ENCODE measurements at regions not wholly inside any gene's neighbourhood (a gene's known extent, or its start where the extent isn't known, plus 50 kb on each side); places are given as distances from the start of the nearest gene placed in this dataset.

DNA sequence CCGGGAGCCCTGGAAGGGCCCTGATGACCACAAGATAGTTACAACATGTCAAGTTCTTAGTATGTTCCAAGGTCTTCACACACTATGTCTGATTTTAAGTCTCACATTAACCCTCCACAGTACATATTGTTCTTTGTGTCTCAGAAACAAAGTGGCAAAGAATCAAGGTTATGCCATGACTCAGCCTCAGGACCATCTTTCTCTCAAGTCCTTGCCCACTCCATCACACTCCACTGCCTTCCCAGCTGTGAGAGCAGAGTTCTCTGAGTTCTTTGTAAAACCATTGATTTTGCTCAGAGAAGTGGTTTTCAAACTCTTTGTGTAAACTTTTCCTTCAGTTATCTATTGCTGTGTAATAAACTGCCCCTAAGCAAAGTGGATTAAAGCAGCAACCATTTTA lies 67.9 kb upstream of the C3orf80 start:
- TF ChIP-seq, protein P1, sequence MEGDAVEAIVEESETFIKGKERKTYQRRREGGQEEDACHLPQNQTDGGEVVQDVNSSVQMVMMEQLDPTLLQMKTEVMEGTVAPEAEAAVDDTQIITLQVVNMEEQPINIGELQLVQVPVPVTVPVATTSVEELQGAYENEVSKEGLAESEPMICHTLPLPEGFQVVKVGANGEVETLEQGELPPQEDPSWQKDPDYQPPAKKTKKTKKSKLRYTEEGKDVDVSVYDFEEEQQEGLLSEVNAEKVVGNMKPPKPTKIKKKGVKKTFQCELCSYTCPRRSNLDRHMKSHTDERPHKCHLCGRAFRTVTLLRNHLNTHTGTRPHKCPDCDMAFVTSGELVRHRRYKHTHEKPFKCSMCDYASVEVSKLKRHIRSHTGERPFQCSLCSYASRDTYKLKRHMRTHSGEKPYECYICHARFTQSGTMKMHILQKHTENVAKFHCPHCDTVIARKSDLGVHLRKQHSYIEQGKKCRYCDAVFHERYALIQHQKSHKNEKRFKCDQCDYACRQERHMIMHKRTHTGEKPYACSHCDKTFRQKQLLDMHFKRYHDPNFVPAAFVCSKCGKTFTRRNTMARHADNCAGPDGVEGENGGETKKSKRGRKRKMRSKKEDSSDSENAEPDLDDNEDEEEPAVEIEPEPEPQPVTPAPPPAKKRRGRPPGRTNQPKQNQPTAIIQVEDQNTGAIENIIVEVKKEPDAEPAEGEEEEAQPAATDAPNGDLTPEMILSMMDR (optimal IDR thresholded peaks at IDR 0.05 in 1 of 3, IDR thresholded peaks at IDR 0.05 in 1 of 3, conservative IDR thresholded peaks at IDR 0.05 in 1 of 3; ENCODE audit: extremely low read depth in 1 of 3, insufficient read depth in 2 of 3, low read length in 3 of 3) = no peak
- no peak for TF ChIP-seq EZH2 (IDR thresholded peaks at IDR 0.05; ENCODE audit: low read length)
